PFSK-1 (cell line): ENCODE measurements at regions not wholly inside any gene's neighbourhood (a gene's known extent, or its start where the extent isn't known, plus 50 kb on each side); places are given as distances from the start of the nearest gene placed in this dataset.

ENCODE experiments used
- FOXP2 ChIP-seq: optimal IDR thresholded peaks from 2 replicates; pipeline ENCODE3; 2011; ENCODE audit warnings: borderline replicate concordance, control low read depth, inconsistent platforms; ENCODE audit not compliant: insufficient read depth; ENCODE audit errors: extremely low read length, extremely low read depth
- POLR2AphosphoS5 ChIP-seq: IDR thresholded peaks from 2 replicates; pipeline ENCODE4 v1.6.1; 2012; ENCODE audit warnings: low read depth, mild to moderate bottlenecking, control low read depth, low read length, moderate library complexity
- SIN3A ChIP-seq: IDR thresholded peaks from 2 replicates; pipeline ENCODE4 v1.6.1; 2012; ENCODE audit warnings: mild to moderate bottlenecking, low read length, moderate library complexity, borderline replicate concordance; ENCODE audit not compliant: insufficient read depth
- TAF1 ChIP-seq: IDR thresholded peaks from 2 replicates; pipeline ENCODE4 v1.6.1; 2012; ENCODE audit warnings: low read length, control low read depth, borderline replicate concordance; ENCODE audit not compliant: insufficient read depth

DNA sequence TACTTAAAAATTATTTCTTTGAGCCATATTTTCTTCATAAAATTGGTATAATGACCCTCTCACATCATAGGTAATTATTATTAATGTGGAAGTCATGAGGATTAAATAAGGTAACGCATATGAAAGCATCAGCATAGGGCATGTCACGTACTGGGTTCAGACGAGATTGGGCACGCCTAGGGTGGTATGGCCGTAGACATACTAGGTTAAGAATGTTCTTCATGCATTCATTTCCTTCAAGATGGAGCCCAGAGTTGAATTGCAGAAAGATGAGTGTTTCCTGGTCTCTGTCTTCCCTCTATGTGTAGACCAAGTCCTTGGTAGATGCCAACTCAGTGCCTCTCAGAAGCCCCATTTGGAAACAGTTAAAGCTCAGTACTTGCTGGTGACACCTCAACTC is 174.1 kb upstream of the CLINT1 start:
- no peak for TF ChIP-seq FOXP2
- TF ChIP-seq POLR2AphosphoS5 = no peak
- no peak for TF ChIP-seq SIN3A
- no peak for TF ChIP-seq TAF1
